IMR-90 (cell line): ENCODE measurements at regions not wholly inside any gene's neighbourhood (a gene's known extent, or its start where the extent isn't known, plus 50 kb on each side); places are given as distances from the start of the nearest gene placed in this dataset.

Source experiments
- ATAC-seq: fragments of 200-7000 bp; cut with Tn5 transposase; 2 replicates; pipeline ENCODE4 v1.9.1; 2020; ENCODE audit warnings: low read depth, mild to moderate bottlenecking, moderate library complexity
- BruUV-seq: library from RNA; stranded (reverse); fragments of 400-500 nt; replicated peaks from 2 replicates; lab custom pipeline; 2021; lab: Mats Ljungman, UMichigan
- CTCF ChIA-PET: fragments of 300-600 bp; formaldehyde crosslinking; extraction: SDS; loops from one replicate; lab custom pipeline; 2021; ENCODE audit warnings: antibody characterized with exemption; lab: Yijun Ruan, JAX
- POLR2A ChIA-PET: fragments of 300-600 bp; sonication (Branson Sonifier 250); formaldehyde crosslinking; loops from one replicate; lab custom pipeline; 2022; ENCODE audit warnings: antibody characterized with exemption; ENCODE audit not compliant: unreplicated experiment; lab: Charles Lee
- DNase-seq: peaks from one replicate; pipeline ENCODE4 v3.0.0; 2013
- H2AFZ ChIP-seq: replicated peaks from 2 replicates; pipeline ENCODE3; 2013; ENCODE audit warnings: low read length, mild to moderate bottlenecking; ENCODE audit not compliant: poor library complexity
- H2AK5ac ChIP-seq: 2 replicates; pipeline ENCODE4 v1.6.1; 2013; ENCODE audit warnings: low read depth, low read length, inconsistent platforms
- H2AK9ac ChIP-seq: replicated peaks from 2 replicates; pipeline ENCODE3; 2013; ENCODE audit warnings: mild to moderate bottlenecking, low read depth, low read length, moderate library complexity; ENCODE audit not compliant: poor library complexity
- H2BK120ac ChIP-seq: 2 replicates; pipeline ENCODE4 v1.6.1; 2013; ENCODE audit warnings: low read depth, low read length, inconsistent platforms
- H2BK15ac ChIP-seq: 3 replicates; pipeline ENCODE4 v1.6.1; 2013; ENCODE audit warnings: low read depth, low read length, inconsistent platforms
- H2BK20ac ChIP-seq: 2 replicates; pipeline ENCODE4 v1.6.1; 2013; ENCODE audit warnings: low read depth, mild to moderate bottlenecking, inconsistent platforms, low read length, moderate library complexity
- H2BK5ac ChIP-seq: 2 replicates; pipeline ENCODE4 v1.6.1; 2013; ENCODE audit warnings: mild to moderate bottlenecking, low read depth, low read length, inconsistent platforms; ENCODE audit not compliant: poor library complexity, severe bottlenecking
- H3K14ac ChIP-seq: replicated peaks from 2 replicates; pipeline ENCODE4 v1.6.1; 2013; ENCODE audit warnings: low read depth, low read length, inconsistent platforms
- H3K18ac ChIP-seq: 2 replicates; pipeline ENCODE4 v1.6.1; 2013; ENCODE audit warnings: low read depth, low read length, control low read depth
- H3K23ac ChIP-seq: 2 replicates; pipeline ENCODE4 v1.6.1; 2013; ENCODE audit warnings: low read depth, low read length, inconsistent platforms
- H3K27ac ChIP-seq: 2 replicates; pipeline ENCODE4 v1.5.1; 2013; ENCODE audit warnings: mild to moderate bottlenecking, control low read depth, low read length; ENCODE audit not compliant: insufficient read depth
- H3K27me3 ChIP-seq: 2 replicates; pipeline ENCODE4 v1.6.1; 2013; ENCODE audit warnings: low read length; ENCODE audit not compliant: control insufficient read depth, insufficient read depth
- H3K36me3 ChIP-seq: 2 replicates; pipeline ENCODE4 v1.6.1; 2013; ENCODE audit warnings: low read length, mixed read lengths; ENCODE audit not compliant: control insufficient read depth, insufficient read depth
- H3K4ac ChIP-seq: 2 replicates; pipeline ENCODE4 v1.6.1; 2013; ENCODE audit warnings: low read depth, low read length, inconsistent platforms
- H3K4me1 ChIP-seq: 2 replicates; pipeline ENCODE4 v1.6.1; 2013; ENCODE audit warnings: low read length, mixed read lengths; ENCODE audit not compliant: control insufficient read depth, insufficient read depth
- H3K4me2 ChIP-seq: 2 replicates; pipeline ENCODE4 v1.6.1; 2013; ENCODE audit warnings: low read depth, mild to moderate bottlenecking, control low read depth, low read length, moderate library complexity
- H3K4me3 ChIP-seq: 2 replicates; pipeline ENCODE4 v1.5.1; 2013; ENCODE audit warnings: low read depth, mild to moderate bottlenecking, control low read depth, low read length, moderate library complexity; ENCODE audit not compliant: insufficient read depth
- H3K56ac ChIP-seq: 2 replicates; pipeline ENCODE4 v1.6.1; 2013; ENCODE audit warnings: low read length, inconsistent platforms; ENCODE audit not compliant: insufficient read depth; ENCODE audit errors: extremely low read depth
- H3K79me1 ChIP-seq, 2 experiments: 2 replicates each; pipeline ENCODE4 v1.6.1; 2013; ENCODE audit warnings: low read length in 2 of 2, inconsistent platforms in 1 of 2, low read depth in 1 of 2
- H3K9ac ChIP-seq: 2 replicates; pipeline ENCODE4 v1.6.1; 2013; ENCODE audit warnings: low read depth, low read length, control low read depth
- H3K9me1 ChIP-seq: 2 replicates; pipeline ENCODE4 v1.6.1; 2013; ENCODE audit warnings: low read length, inconsistent platforms; ENCODE audit not compliant: insufficient read depth
- H3K9me3 ChIP-seq: 2 replicates; pipeline ENCODE4 v1.6.1; 2013; ENCODE audit warnings: low read length; ENCODE audit not compliant: control insufficient read depth, insufficient read depth
- H4K20me1 ChIP-seq: 2 replicates; pipeline ENCODE4 v1.6.1; 2013; ENCODE audit warnings: low read length, inconsistent platforms; ENCODE audit not compliant: insufficient read depth
- H4K5ac ChIP-seq: 2 replicates; pipeline ENCODE4 v1.6.1; 2013; ENCODE audit warnings: mild to moderate bottlenecking, low read depth, low read length, control low read depth
- H4K8ac ChIP-seq, 2 experiments: 2 replicates each; pipeline ENCODE4 v1.6.1; 2013; ENCODE audit warnings: low read depth in 2 of 2, low read length in 2 of 2, control low read depth in 1 of 2, inconsistent platforms in 1 of 2
- H4K91ac ChIP-seq: 2 replicates; pipeline ENCODE4 v1.6.1; 2013; ENCODE audit warnings: low read depth, low read length, inconsistent platforms; ENCODE audit not compliant: insufficient read depth
- CHD1 ChIP-seq: IDR thresholded peaks from 2 replicates; pipeline ENCODE4 v1.6.1; 2012; ENCODE audit warnings: low read depth, low read length, improper control_type of control experiment
- FOS ChIP-seq: fragments of 150-350 bp; IDR thresholded peaks from 2 replicates; pipeline ENCODE4 v1.6.1; 2016; ENCODE audit warnings: low read depth, low read length
- MAFK ChIP-seq: IDR thresholded peaks from 2 replicates; pipeline ENCODE4 v1.6.1; 2012; ENCODE audit warnings: low read depth, low read length, improper control_type of control experiment
- MAZ ChIP-seq: IDR thresholded peaks from 2 replicates; pipeline ENCODE4 v1.6.1; 2012; ENCODE audit warnings: low read depth, mild to moderate bottlenecking, low read length, improper control_type of control experiment, moderate library complexity, borderline replicate concordance
- MXI1 ChIP-seq: IDR thresholded peaks from 2 replicates; pipeline ENCODE4 v1.6.1; 2012; ENCODE audit warnings: low read depth, mild to moderate bottlenecking, low read length, moderate library complexity, borderline replicate concordance
- POLR2A ChIP-seq: IDR thresholded peaks from 2 replicates; pipeline ENCODE4 v1.6.1; 2012; ENCODE audit warnings: mild to moderate bottlenecking, low read depth, low read length
- RCOR1 ChIP-seq: IDR thresholded peaks from 2 replicates; pipeline ENCODE4 v1.6.1; 2012; ENCODE audit warnings: mild to moderate bottlenecking, low read length, improper control_type of control experiment; ENCODE audit not compliant: insufficient replicate concordance
- RFX5 ChIP-seq: IDR thresholded peaks from 2 replicates; pipeline ENCODE4 v1.8.0; 2012; ENCODE audit warnings: low read depth, mild to moderate bottlenecking, low read length, moderate library complexity
- SMC3 ChIP-seq: fragments of 150-350 bp; IDR thresholded peaks from 2 replicates; pipeline ENCODE4 v1.6.1; 2016; ENCODE audit warnings: low read depth, mild to moderate bottlenecking, antibody characterized with exemption, low read length, moderate library complexity
- USF2 ChIP-seq: fragments of 150-350 bp; IDR thresholded peaks from 2 replicates; pipeline ENCODE4 v1.6.1; 2017; ENCODE audit warnings: mild to moderate bottlenecking, antibody characterized with exemption, low read length, low read depth
- WGBS, 2 experiments: methylation state at CpG; one replicate each; pipeline versions ENCODE4 v1.1.5 to v1.1.7; 2013; ENCODE audit warnings: missing lambda C conversion rate in 2 of 2; ENCODE audit not compliant: insufficient read length in 1 of 2; ENCODE audit errors: extremely low coverage in 2 of 2; 5-methylcytosine and 5-hydroxymethylcytosine counted together
- dilution Hi-C: fragments of 300-500 bp; cut with HindIII; formaldehyde crosslinking; loops from one replicate; pipeline ENCODE4 v1.14.3; 2018; ENCODE audit warnings: low sequenced_read_pairs; ENCODE audit not compliant: unreplicated experiment
- in situ Hi-C: fragments of 300-500 bp; cut with MboI; formaldehyde crosslinking; loops from 3 replicates; pipeline ENCODE4 v1.14.3; 2019; ENCODE audit warnings: low sequenced_read_pairs, inconsistent platforms, mixed read lengths
- intact Hi-C: fragments of 100-400 bp; cut with micrococcal nuclease; formaldehyde crosslinking; loops from 2 replicates; pipeline ENCODE4 v1.10.0; 2022
- TF ChIP-seq, protein P1 (sequence below): fragments of 150-350 bp; IDR thresholded peaks from 2 replicates; pipeline ENCODE4 v1.6.1; 2016; ENCODE audit warnings: low read depth, mild to moderate bottlenecking, low read length, moderate library complexity, borderline replicate concordance
- TF ChIP-seq, protein P2 (sequence below): conservative IDR thresholded peaks from 2 replicates; pipeline ENCODE4 v1.5.1; 2012; ENCODE audit warnings: mild to moderate bottlenecking, low read depth, low read length, improper control_type of control experiment

GRCh38 chrX:125651426-125651825, 331.8 kb downstream of the TEX13C start:
- Histone ChIP-seq H3K56ac (no peak overlapping the region), H3K9me1 (no peaks in the 10 kb centered on the region), H2BK120ac (no peak overlapping the region), H3K79me1 (no peaks in the 10 kb centered on the region), H2AK9ac (no peak overlapping the region), H2BK20ac (no peak overlapping the region), H4K91ac (no peak overlapping the region), H2AK5ac (no peak overlapping the region), H3K36me3 (no peaks in the 10 kb centered on the region), H3K9ac (no peak overlapping the region), H3K4me1 (no peaks in the 10 kb centered on the region), H4K5ac (no peak overlapping the region), H3K18ac (no peak overlapping the region), H2BK5ac (no peak overlapping the region), H2BK15ac (no peak overlapping the region), H2AFZ (no peak overlapping the region), H3K9me3 (peaks cover 2% of the 10 kb centered on the region; the same call in 1 of the 2 replicates), H3K4me3 (no peak overlapping the region), H3K14ac (no peak overlapping the region), H4K20me1 (no peaks in the 10 kb centered on the region), H4K8ac (no peak overlapping the region), H3K4ac (no peak overlapping the region), H3K27me3 (no peaks in the 10 kb centered on the region), H3K4me2 (no peak overlapping the region), H3K23ac (no peak overlapping the region), H3K27ac (no peak overlapping the region)
- no TSS peak for BruUV-seq
- no CpG with 5 or more reads among the region's 1 CpG for WGBS, 2 experiments
- ATAC-seq = no peak
- intact Hi-C loops (no loop called here), dilution Hi-C loops (no loop called here), in situ Hi-C loops (no loop called here)
- no peak for TF ChIP-seq RFX5
- no peak for TF ChIP-seq MAZ
- TF ChIP-seq SMC3 = no peak
- TF ChIP-seq, protein P1, sequence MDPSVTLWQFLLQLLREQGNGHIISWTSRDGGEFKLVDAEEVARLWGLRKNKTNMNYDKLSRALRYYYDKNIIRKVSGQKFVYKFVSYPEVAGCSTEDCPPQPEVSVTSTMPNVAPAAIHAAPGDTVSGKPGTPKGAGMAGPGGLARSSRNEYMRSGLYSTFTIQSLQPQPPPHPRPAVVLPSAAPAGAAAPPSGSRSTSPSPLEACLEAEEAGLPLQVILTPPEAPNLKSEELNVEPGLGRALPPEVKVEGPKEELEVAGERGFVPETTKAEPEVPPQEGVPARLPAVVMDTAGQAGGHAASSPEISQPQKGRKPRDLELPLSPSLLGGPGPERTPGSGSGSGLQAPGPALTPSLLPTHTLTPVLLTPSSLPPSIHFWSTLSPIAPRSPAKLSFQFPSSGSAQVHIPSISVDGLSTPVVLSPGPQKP = no peak
- no peak for TF ChIP-seq RCOR1
- no peak for TF ChIP-seq CHD1
- TF ChIP-seq FOS = no peak
- no peak for TF ChIP-seq MAFK
- TF ChIP-seq POLR2A = no peak
- TF ChIP-seq MXI1 = no peak
- TF ChIP-seq, protein P2, sequence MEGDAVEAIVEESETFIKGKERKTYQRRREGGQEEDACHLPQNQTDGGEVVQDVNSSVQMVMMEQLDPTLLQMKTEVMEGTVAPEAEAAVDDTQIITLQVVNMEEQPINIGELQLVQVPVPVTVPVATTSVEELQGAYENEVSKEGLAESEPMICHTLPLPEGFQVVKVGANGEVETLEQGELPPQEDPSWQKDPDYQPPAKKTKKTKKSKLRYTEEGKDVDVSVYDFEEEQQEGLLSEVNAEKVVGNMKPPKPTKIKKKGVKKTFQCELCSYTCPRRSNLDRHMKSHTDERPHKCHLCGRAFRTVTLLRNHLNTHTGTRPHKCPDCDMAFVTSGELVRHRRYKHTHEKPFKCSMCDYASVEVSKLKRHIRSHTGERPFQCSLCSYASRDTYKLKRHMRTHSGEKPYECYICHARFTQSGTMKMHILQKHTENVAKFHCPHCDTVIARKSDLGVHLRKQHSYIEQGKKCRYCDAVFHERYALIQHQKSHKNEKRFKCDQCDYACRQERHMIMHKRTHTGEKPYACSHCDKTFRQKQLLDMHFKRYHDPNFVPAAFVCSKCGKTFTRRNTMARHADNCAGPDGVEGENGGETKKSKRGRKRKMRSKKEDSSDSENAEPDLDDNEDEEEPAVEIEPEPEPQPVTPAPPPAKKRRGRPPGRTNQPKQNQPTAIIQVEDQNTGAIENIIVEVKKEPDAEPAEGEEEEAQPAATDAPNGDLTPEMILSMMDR = no peak
- no peak for TF ChIP-seq USF2
- CTCF ChIA-PET = no interaction called here
- no peak for DNase-seq
- POLR2A ChIA-PET = no interaction called here
